GM19351 (cell line): ENCODE measurements at regions not wholly inside any gene's neighbourhood (a gene's known extent, or its start where the extent isn't known, plus 50 kb on each side); places are given as distances from the start of the nearest gene placed in this dataset.
"Not testable (repeated sequence)": the region's sequence is repeated elsewhere in the genome, so short reads cannot be mapped to it uniquely, and the experiment has no call there.

Source experiments
- ATAC-seq: cut with Tn5 transposase; IDR thresholded peaks from one replicate; pipeline ENCODE4 v1.9.1; 2021; ENCODE audit warnings: mild to moderate bottlenecking, moderate library complexity; ENCODE audit not compliant: unreplicated experiment

DNA sequence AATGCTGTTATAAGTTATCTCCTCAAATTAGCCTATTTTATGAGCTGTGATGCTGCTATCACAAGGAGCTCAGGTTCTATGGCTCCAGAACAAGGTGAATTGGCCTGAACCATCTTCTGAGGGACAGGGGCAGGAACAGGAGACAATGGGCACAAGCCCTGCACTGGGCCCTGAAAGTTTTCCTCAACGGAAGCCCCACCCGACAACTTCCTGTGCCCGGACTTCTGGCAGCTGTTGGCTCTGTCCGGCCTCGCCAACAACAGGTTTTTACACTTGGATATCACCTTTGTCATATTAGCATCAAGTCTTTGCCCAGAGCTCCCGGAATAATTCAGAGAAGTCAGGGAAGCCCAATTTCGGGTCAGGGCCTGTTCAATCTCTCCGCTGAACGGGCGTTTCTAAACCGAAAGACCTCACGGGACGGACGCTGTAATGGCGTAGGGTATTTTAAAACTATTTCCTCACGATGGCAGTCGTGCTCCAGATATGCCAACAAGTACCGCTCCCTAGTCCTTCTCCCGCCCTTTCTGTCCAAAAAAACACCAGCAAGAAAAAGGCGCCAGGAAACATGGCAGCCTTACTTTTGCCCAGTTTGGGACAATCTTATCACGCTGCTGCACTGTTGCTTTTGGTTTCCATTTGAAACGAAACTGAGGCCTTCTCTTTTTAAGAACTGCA, 201.0 kb upstream of the STK26 start:
- ATAC-seq: peak; percentile 75

DNA sequence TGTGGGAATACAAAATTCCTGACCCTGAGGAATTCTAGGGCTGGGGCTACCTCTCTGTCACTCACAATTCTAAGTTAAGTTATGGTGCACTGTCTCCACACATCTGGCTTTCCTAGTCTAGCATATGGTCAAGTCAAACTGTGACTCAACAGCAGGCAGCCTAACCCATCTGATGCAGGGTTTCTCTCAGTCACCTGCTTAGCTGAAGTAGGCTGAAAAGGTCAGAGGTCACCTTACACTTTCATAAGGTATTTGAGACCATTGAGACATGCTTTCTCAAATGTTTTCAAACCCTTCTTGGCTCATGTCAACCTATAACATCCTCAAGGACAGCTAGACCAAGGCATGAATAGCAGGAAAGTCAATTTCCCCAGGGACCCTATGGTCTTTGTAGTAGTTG, 196.5 kb upstream of the STK26 start:
- no peak for ATAC-seq

DNA sequence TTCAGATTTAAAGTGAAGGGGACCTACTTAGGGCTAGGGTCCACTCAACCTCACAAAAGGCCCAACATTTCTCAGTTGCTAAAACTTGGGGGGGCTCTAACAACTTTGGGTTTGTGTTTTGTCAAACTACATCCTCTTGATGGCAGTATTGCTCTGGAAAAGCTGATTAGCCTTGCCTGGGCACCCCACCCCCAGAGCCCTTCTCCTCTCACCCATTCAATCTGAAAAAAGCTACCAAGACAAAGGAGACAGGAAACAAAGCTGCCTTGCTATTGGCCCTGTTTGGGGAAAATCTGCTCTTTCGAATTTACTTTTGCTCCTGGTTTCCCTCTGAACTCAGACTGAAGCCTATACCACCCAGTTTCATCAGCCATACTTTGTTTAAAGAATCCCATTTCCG, 195.2 kb upstream of the STK26 start:
- ATAC-seq: peak; percentile 71

DNA sequence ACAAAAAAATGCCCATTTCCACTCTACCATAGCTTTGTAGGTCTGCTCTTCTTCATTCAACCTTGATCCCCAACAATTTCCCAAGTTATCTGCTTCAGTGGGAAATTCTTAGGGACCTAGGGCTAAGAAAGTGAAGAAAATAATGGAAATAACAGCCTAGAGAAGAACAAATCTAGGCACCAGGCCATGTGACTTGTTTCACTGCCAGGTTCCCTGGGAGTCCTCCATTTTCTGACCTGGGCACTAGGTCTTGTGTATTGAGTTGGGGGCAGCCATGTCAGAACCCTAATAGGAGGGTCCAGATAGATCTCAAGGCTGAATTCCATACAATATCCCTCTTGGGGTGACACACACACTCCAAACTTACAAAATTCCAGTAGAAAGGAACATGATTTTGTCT, 194.6 kb upstream of the STK26 start:
- no peak for ATAC-seq

DNA sequence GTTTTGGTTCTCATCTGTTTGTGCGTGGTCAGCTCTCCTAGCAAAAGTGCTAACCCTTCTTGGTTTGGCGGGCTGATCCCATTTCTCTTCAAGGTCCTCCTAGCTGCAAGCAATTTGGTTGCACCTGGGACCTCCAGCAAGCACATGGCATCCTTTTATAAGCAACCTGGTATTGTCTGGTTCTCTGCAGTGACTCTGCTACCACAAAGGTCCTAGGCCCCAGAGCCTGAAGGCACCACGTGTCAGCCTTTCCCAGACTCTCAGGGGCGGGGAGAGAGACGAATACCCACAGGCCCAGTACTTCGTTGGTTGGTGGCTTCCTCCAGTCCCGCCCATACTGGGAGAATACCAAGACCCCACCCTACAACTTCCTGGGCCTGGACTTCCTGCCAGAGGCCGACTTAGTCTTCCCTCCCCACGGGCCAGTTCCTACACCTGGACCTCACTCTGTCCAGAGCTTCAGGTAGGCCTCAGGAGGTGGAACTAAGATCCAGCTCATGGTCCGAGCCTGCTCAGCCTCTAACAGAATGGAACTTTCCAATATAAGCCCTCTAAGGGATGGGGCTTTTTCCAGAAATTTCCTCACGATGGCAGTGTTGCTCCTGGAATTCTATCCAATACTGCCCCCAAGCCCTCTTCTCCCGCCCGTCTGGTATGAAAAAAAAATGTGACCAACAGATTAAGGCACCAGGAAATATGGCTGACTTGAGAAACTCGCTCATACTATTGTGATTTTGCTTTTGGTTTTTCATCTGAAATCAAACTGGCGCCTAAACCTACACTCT, 192.5 kb upstream of the STK26 start:
- peak; percentile 44 for ATAC-seq

DNA sequence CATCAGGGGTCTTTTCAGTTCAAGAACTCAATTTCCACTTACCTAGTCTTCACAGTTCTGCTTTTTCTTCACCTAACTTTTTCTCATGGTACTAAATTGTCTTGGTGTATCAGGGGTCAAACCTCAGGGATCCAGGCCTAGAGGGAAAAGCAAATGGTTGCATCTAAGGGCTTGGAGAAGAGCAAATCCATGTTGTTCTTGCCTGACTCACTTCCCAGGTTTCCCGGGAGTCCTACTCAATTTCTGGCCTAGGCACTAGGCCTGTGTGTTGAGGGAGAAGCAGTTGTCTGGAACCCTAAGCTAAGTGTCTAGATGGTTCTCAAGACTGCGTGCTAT, 191.9 kb upstream of the STK26 start:
- no peak for ATAC-seq

DNA sequence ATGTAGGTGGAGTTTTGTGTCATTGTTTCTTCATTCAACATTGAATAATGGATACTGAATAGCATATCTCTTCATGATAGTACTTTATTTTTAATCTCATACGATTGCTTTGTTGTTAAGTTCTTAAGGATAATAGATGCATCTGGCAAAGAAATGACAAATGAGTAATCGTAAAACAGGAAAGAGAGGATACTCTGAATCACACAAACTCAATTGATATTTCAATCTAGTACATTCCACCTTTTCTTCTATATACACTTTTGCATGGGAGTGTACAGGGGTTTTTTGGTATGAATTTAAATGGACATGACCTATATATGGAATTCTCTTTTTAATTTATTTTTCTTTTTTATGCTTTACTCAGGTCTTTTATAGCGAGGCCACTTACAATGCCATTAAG, 186.9 kb upstream of the STK26 start:
- no peak for ATAC-seq

DNA sequence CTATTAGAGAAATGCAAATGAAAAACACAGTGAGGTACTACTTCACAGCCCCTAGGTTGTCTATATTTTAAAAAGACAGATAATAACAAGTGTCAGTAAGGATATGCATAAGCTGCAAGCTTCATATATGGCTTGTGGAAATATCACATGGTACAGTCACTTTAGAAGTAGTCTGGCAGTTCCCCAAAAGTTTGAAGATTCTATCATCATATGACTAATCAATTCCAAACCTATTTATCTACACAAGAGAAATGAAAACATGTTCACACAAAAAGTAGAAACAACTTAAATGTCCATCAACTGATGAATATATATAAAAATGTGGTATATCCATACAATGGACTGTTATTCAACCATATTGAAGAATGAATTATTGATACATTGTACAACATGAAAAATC, 185.8 kb upstream of the STK26 start:
- no peak for ATAC-seq

DNA sequence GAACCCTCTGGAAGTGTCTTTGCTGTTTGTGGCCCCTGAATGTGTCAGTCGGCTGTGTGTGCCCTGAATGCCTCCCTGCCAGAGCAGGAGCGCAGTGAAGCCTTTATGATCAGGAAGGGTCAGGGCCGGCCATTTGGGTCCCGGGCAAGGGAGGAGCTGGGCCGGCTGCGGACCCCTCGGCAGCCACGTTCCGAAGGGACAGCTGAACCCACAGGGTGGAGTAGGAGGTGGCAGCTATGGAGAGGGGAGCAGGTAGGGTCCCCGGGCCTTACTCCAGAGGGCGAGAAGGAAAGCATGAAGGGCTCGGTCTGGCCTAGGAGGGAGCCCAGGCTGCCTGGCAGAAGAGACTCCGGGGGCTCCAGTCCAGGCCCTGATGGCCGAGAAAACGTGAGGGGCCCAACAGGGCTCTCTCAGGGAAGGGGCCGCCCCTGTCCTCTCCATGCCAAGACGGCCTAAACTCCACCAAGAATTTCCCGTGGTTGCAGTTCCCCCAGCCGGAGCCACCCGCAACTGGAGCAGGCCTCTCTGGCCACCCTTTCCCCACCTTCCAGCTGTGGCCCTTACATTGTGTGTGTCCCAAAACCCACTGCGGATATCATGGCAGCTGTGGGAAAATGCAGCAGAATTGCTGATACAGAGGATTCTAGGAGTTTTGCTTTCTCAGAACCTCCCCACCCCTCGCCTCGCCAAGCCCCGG, 182.2 kb upstream of the STK26 start:
- no peak for ATAC-seq

DNA sequence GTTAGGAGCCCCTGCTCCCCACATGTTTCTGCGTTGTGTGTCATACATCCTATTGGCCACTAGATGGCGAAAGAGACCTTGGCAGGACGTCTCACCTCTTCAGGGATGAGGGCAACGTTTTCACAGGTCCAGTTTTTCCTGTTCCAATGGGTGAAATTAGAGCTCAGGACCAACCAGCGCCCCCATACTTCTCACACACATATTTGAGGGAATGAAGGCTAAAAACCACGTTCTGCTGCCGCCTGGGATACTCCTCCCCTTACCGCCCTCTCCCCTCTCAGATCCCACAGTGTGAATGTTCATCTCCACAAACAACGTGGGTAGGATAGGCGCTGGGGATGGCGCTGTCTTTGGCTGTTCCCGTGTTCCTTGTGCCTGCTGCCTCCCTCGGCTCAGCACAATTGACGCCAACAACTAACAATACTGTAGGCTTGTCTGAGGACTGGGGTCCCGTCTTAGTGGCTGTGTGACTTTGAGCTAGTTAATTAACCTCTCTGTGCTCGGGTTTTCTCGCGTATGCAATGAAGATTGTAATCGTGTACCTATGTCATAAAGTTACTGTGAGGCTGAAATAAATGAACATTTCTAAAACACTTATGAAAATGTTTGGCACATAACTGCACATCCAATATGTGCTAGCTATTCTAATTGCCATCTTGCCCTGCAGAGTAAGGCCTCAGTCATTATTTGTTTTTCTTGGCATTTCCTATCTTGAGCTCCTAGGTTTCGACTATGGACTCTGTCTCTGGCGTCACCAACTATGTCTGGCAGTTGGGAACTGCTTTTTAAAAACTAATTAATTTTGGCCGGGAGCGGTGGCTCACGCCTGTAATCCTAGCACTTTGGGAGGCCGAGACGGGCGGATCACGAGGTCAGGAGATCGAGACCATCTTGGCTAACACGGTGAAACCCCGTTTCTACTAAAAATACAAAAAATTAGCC, 181.3 kb upstream of the STK26 start:
- ATAC-seq: peak; percentile 93

DNA sequence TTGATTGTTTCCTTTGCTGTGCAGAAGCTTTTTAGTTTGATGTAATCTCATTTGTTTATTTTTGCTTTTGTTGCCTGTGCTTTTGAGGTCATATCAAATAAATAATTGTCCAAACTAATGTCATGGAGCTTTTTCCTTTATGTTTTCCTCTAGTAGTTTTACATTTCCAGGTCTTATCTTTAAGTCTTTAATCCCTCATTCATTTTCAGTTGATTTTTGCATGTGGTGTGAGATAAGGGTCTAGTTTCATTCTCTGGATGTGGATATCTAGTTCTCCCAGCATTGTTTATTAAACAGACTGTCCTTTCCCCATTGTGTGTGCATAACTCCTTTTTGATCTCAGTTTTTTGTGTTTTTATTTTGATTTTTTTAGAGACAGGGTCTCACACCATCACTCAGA, 179.1 kb upstream of the STK26 start:
- ATAC-seq: no peak

DNA sequence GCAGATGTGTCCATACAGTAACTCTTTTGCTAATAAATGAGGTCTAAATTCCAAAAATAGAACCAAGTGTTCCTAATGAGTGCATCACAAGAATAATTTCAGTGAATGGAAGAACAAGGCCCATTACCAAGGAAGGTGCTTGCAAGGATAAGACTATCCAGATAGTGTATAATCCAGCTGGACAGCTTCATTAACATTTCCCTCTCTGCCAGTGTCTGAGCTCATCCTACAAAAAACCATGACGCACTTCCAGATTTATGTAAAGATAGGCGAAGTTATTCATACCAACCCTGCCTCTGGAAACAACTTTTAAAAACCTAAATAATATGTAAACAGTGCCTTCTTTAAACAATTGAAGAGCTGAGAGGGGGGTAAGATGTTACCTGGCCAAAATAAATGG, 177.9 kb upstream of the STK26 start:
- no peak for ATAC-seq

DNA sequence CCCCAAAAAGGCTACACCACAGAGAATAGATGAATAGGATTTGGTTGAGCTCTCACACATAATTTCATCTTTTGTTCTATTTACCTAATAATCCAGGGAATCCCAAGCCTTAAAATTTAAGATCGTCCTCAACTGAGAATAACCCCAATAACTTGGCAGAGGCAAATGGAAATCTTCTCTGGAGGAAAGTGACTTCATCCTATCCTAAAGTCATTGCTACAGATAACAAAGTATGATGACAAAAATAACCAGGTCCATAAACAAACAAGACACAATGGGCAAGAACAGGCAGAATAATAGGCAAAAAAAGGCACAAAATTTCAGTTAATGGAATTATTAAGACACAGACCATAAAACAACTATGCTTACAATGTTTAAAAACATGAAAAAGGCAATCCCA, 177.3 kb upstream of the STK26 start:
- ATAC-seq: no peak

DNA sequence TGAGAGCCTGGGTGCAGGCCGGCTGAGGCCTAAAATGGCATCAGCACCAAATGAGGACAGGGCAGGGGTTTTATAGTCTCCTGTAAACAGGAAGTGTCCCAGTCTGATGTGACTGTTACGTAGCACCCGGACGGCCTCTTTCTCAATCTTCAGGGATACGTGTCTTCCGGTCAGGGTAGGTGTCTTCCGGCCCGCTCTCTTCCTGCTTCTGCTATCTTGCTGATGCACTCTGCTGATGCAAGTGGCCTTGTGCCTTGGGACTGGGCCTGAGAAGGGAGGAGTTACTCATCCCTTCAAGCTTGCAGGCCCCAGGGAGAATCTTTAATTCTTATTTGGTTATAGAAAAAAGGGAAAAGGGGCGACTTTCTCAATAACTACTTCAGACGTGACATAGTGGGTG, 172.1 kb upstream of the STK26 start:
- ATAC-seq: not testable (repeated sequence)

DNA sequence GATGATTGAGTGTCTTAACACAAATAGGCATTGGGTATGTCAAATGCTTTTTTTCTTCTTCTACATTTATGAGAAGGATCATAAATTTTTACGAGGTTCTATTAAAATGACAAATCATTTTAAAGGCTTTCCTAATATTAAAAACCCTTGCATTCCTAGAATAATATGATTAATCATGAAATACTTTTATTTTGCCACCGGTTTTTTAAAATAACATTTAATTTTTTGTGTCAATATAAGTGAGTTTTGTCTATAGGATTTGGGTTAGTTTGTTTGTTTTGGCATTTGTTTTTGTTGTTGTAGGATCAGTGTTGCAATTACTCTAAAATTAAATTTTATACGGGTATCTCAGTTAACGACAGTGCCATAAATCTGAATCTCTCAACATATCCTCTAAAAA, 169.7 kb upstream of the STK26 start:
- ATAC-seq: no peak

DNA sequence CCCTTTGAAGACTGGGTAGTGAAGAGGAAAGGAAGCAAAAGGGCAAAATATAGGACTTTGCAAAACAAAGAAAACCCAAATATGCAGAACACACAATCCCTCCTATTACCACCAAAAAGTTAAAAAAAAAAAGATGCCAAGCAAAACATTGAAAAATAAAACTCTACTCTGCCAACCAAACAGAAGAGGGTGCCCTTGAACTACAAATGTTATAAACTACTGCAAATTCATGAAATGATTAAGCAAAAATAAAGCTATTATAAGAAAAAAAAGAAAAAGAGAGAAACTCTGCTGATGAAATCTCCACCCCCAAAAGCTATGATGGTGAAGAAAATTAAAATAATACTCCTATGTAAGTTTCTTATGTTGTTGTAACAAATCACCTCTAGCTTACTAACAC, 168.5 kb upstream of the STK26 start:
- no peak for ATAC-seq

DNA sequence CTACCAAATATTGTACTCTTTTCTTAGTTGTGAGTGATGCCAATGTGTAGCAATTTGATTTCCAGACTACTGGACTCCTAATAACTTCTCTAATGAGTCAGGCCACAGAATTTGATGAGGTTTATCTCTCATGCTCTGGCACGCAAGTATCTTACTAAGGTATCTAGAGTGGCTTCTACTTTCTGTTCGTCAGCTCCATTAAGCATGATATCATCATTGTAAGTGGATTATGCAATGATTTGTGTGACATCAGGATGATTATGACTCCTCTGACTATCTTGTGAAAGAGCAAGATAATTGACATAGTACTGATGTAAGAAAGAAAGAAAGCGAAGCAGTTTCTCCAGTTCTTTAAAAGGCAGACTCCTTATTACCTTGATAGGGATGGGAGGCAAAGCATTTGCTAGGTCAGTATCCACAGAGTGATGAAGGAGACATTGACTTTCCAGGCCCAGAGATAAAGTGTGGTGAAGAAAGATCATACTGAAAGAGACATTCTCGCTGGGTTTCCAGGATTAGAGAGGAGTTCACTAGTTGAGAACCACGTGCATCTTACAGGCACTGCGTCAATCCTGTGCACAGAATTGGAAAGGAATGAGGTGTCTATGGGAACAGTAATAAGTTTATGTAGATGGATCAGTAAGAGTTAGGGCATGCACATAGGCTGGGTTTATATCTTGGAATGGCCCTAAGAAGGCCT, 161.9 kb upstream of the STK26 start:
- no peak for ATAC-seq

DNA sequence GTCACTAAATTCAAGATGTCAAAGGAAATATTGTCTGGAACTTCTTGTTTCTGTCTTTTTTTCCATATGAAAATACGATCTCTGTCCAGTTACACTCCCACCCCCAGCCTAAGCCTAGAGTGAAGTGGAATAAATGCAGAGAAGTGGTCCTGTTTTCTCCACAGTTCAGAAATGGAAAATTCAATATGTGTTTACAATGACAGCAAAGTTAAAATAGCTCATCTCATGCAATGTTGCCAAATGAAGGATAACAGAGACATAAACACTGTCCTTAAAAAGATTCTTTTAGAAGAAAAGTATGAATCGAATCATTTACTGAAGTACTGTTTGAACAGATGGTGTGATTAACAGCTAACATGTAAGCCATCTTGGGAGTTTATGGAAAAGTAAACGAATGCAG, 160.8 kb upstream of the STK26 start:
- no peak for ATAC-seq

DNA sequence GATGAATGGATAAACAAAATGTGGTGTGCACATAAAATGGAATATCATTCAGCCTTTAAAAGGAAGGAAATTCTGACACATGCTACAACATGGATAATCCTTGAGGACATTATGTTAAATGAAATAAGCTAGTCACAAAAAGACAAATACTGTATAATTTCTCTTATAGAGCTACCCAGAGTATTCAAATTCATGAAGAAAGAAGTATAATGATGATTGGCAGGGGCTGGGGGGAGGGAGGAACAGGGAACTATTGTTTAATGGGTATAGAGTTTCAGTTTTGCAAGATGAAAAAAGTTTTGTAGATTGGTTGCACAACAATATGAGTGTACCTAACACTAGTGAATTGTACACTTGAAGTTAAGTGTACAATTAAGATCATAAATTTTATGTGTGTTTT, 153.9 kb upstream of the STK26 start:
- ATAC-seq: no peak

DNA sequence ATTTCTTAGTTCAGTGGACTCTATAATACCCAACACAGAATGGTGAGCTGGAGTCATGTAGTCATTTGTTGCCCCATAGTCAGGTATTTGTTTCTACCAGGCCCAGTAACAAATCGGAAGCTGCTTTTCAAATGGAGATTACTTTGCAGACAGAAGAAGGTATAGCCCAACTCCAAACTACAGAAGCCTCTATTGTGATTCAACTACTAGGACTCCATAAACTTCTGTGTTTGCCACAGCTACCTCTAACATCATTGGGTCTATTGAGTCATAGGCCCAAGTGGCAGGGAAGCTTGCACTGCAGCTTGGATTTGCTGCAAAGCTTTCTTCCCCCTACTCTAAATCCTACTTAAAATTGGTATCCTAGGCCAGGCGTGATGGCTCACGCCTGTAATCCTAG, 148.8 kb upstream of the STK26 start:
- no peak for ATAC-seq

DNA sequence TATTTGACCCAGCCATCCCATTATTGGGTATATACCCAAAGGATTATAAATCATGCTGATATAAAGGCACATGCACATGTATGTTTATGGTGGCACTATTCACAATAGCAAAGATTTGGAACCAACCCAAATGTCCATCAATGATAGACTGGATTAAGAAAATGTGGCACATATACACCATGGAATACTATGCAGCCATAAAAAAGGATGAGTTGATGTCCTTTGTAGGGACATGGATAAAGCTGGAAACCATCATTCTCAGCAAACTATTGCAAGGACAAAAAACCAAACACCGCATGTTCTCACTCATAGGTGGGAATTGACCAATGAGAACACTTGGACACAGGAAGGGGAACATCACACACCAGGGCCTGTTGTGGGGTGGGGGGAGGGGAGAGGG, 147.3 kb upstream of the STK26 start:
- not testable (repeated sequence) for ATAC-seq
